Osteocyte (in vitro differentiated cells): ENCODE measurements at regions not wholly inside any gene's neighbourhood (a gene's known extent, or its start where the extent isn't known, plus 50 kb on each side); places are given as distances from the start of the nearest gene placed in this dataset.

ENCODE experiments used
- DNase-seq: peaks from one replicate; pipeline ENCODE4 v3.0.0; 2021; ENCODE audit warnings: mixed read lengths; ENCODE audit not compliant: unreplicated experiment; ENCODE audit errors: extremely low spot score
- H3K27ac Mint-ChIP-seq: one replicate; pipeline ENCODE4 v1.8.0; 2021; ENCODE audit warnings: mild to moderate bottlenecking, mixed read lengths; ENCODE audit not compliant: unreplicated experiment
- H3K27me3 Mint-ChIP-seq: one replicate; pipeline ENCODE4 v1.8.0; 2021; ENCODE audit warnings: mixed read lengths; ENCODE audit not compliant: unreplicated experiment
- H3K36me3 Mint-ChIP-seq: one replicate; pipeline ENCODE4 v1.8.0; 2021; ENCODE audit warnings: mixed read lengths; ENCODE audit not compliant: unreplicated experiment
- H3K4me1 Mint-ChIP-seq: one replicate; pipeline ENCODE4 v1.8.0; 2021; ENCODE audit warnings: mixed read lengths; ENCODE audit not compliant: unreplicated experiment
- H3K4me3 Mint-ChIP-seq: one replicate; pipeline ENCODE4 v1.8.0; 2021; ENCODE audit warnings: mild to moderate bottlenecking, moderate library complexity, mixed read lengths; ENCODE audit not compliant: unreplicated experiment
- H3K9me3 Mint-ChIP-seq: one replicate; pipeline ENCODE4 v1.8.0; 2021; ENCODE audit warnings: mixed read lengths; ENCODE audit not compliant: unreplicated experiment
- CTCF ChIP-seq: fragments of 200-600 bp; sonication (generic); IDR thresholded peaks from 2 replicates; pipeline ENCODE4 v1.5.0; 2021; ENCODE audit warnings: antibody characterized with exemption, mild to moderate bottlenecking, moderate library complexity

- H3K27me3 Mint-ChIP-seq: no peaks in the 10 kb centered on the region
- no peak for DNase-seq
- no peaks in the 10 kb centered on the region for H3K9me3 Mint-ChIP-seq
- H3K4me1 Mint-ChIP-seq: peaks cover 28% of the 10 kb centered on the region
- TF ChIP-seq CTCF: no peak
- H3K4me3 Mint-ChIP-seq: no peak overlapping the region
- no peak overlapping the region for H3K27ac Mint-ChIP-seq
- no peaks in the 10 kb centered on the region for H3K36me3 Mint-ChIP-seq
Observed at GRCh38 chr4:186940476-186940875, 216.8 kb upstream of the FAT1 start.

GRCh38 chr4:186942758-186943377 lies 219.2 kb upstream of the FAT1 start:
- Mint-ChIP-seq H3K27me3 (no peaks in the 10 kb centered on the region), H3K27ac (no peak overlapping the region), H3K36me3 (no peaks in the 10 kb centered on the region), H3K4me1 (peaks cover 13% of the 10 kb centered on the region), H3K9me3 (no peaks in the 10 kb centered on the region), H3K4me3 (no peak overlapping the region)
- peak; percentile 51 for TF ChIP-seq CTCF
- no peak for DNase-seq

- no peaks in the 10 kb centered on the region for H3K36me3 Mint-ChIP-seq
- no peak overlapping the region for H3K4me3 Mint-ChIP-seq
- no peaks in the 10 kb centered on the region for H3K27me3 Mint-ChIP-seq
- H3K9me3 Mint-ChIP-seq: no peaks in the 10 kb centered on the region
- peaks cover 14% of the 10 kb centered on the region for H3K4me1 Mint-ChIP-seq
- DNase-seq: no peak
- H3K27ac Mint-ChIP-seq: no peak overlapping the region
- no peak for TF ChIP-seq CTCF
Observed at GRCh38 chr4:186943411-186943810, 219.8 kb upstream of the FAT1 start.

- H3K27ac Mint-ChIP-seq: no peak overlapping the region
- H3K27me3 Mint-ChIP-seq: no peaks in the 10 kb centered on the region
- TF ChIP-seq CTCF: no peak
- peaks cover 3% of the 10 kb centered on the region for H3K9me3 Mint-ChIP-seq
- H3K36me3 Mint-ChIP-seq: no peaks in the 10 kb centered on the region
- peaks cover 20% of the 10 kb centered on the region for H3K4me1 Mint-ChIP-seq
- H3K4me3 Mint-ChIP-seq: no peak overlapping the region
- no peak for DNase-seq
Observed at GRCh38 chr4:186946136-186946535, 222.5 kb upstream of the FAT1 start.

GRCh38 chr4:186946682-186947294 lies 223.1 kb upstream of the FAT1 start:
- Mint-ChIP-seq H3K9me3 (peaks cover 7% of the 10 kb centered on the region), H3K4me1 (peaks cover 20% of the 10 kb centered on the region), H3K27ac (no peak overlapping the region), H3K36me3 (no peaks in the 10 kb centered on the region), H3K4me3 (no peak overlapping the region), H3K27me3 (no peaks in the 10 kb centered on the region)
- peak; percentile 48 for TF ChIP-seq CTCF
- no peak for DNase-seq
